Prostate gland (tissue), 2 donors: ENCODE measurements at regions not wholly inside any gene's neighbourhood (a gene's known extent, or its start where the extent isn't known, plus 50 kb on each side); places are given as distances from the start of the nearest gene placed in this dataset.

Source experiments
- DNase-seq: peaks from one replicate; pipeline ENCODE4 v3.0.0-alpha.2; 2019; ENCODE audit warnings: low spot score
- H3K27ac ChIP-seq, 2 donors: fragments of 200-600 bp; sonication (generic); 2 replicates each; pipeline ENCODE4 v1.5.1; 2017 to 2019
- H3K27me3 ChIP-seq: fragments of 200-600 bp; sonication (generic); replicated peaks from 2 replicates; pipeline ENCODE4 v1.5.1; 2019; ENCODE audit not compliant: insufficient read depth
- H3K36me3 ChIP-seq, 2 donors: fragments of 200-600 bp; sonication (generic); 1 replicate in 1 of 2; 2 replicates in 1 of 2; pipeline versions ENCODE4 v1.5.1 to v1.8.1; 2017 to 2019
- H3K4me1 ChIP-seq: fragments of 200-600 bp; sonication (generic); replicated peaks from 2 replicates; pipeline ENCODE4 v1.5.1; 2019
- H3K4me3 ChIP-seq, 2 donors: fragments of 200-600 bp; sonication (generic); 2 replicates each; pipeline ENCODE4 v1.5.1; 2017 to 2019
- H3K9me3 ChIP-seq: fragments of 200-600 bp; sonication (generic); 2 replicates; pipeline ENCODE4 v1.5.1; 2017
- POLR2A ChIP-seq: fragments of 450-650 bp; IDR thresholded peaks from one replicate; pipeline ENCODE4 v1.6.1; 2016; ENCODE audit warnings: antibody characterized with exemption, mild to moderate bottlenecking
- POLR2AphosphoS5 ChIP-seq: sonication (generic); formaldehyde crosslinking; IDR thresholded peaks from one replicate; pipeline ENCODE4 v1.6.1; 2017; ENCODE audit warnings: antibody characterized with exemption
- WGBS: methylation state at CpG from one replicate; pipeline ENCODE4 v1.1.5; 2018; 5-methylcytosine and 5-hydroxymethylcytosine counted together
- intact Hi-C: fragments of 100-400 bp; cut with DNase I; formaldehyde crosslinking; loops from one replicate; pipeline ENCODE4 v1.14.2; 2022
- TF ChIP-seq, protein P1 (sequence below), 4 experiments: fragments of 200-600 bp in 2 of 4; fragments of 450-650 bp in 2 of 4; sonication (generic) in 2 of 4; IDR thresholded peaks; 1 replicate in 3 of 4; 2 replicates in 1 of 4; pipeline ENCODE4 v1.5.1; 2016 to 2019; ENCODE audit warnings: antibody characterized with exemption in 4 of 4, mild to moderate bottlenecking in 2 of 4, moderate library complexity in 2 of 4

DNA sequence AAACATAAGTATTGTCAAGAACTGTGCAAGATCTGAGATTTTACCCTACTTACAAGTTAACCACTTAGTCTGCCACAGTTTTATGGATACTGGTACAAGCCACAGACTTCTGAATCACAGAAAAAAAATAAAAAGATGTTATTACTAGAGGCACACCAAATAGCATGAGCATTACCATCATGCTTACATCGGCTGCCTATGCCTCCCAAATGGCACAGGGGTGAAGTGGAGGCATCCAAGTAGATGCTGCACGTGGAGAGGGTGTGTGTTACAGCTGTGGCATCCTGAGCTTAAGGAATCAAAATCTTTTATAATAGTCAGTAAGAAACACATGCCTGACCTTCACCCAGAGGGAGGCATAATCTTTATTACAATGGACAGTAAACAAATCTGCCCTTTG is 207.8 kb downstream of the TFEC start:
- no peak for DNase-seq
- TF ChIP-seq POLR2A (no peak), POLR2AphosphoS5 (no peak)
- TF ChIP-seq, protein P1, sequence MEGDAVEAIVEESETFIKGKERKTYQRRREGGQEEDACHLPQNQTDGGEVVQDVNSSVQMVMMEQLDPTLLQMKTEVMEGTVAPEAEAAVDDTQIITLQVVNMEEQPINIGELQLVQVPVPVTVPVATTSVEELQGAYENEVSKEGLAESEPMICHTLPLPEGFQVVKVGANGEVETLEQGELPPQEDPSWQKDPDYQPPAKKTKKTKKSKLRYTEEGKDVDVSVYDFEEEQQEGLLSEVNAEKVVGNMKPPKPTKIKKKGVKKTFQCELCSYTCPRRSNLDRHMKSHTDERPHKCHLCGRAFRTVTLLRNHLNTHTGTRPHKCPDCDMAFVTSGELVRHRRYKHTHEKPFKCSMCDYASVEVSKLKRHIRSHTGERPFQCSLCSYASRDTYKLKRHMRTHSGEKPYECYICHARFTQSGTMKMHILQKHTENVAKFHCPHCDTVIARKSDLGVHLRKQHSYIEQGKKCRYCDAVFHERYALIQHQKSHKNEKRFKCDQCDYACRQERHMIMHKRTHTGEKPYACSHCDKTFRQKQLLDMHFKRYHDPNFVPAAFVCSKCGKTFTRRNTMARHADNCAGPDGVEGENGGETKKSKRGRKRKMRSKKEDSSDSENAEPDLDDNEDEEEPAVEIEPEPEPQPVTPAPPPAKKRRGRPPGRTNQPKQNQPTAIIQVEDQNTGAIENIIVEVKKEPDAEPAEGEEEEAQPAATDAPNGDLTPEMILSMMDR (IDR thresholded peaks at IDR 0.05) = no peak
- no peak overlapping the region for H3K27ac ChIP-seq
- H3K4me1 ChIP-seq = no peaks in the 10 kb centered on the region
- intact Hi-C loops = no loop called here
- H3K4me3 ChIP-seq = no peak overlapping the region
- no peaks in the 10 kb centered on the region for H3K27me3 ChIP-seq
- WGBS = 85% methylated on average over 2 of the region's 2 CpGs
- no peaks in the 10 kb centered on the region for H3K9me3 ChIP-seq
- no peaks in the 10 kb centered on the region for H3K36me3 ChIP-seq

- no peaks in the 10 kb centered on the region for H3K4me1 ChIP-seq
- no peaks in the 10 kb centered on the region for H3K36me3 ChIP-seq
- WGBS = 35% methylated on average over 1 of the region's 1 CpG
- no peak for DNase-seq
- intact Hi-C loops = no loop called here
- no peak for TF ChIP-seq POLR2AphosphoS5
- no peak for TF ChIP-seq POLR2A
- TF ChIP-seq, protein P1 (IDR thresholded peaks at IDR 0.05) = no peak
- H3K4me3 ChIP-seq = no peak overlapping the region
- no peak overlapping the region for H3K27ac ChIP-seq
- no peaks in the 10 kb centered on the region for H3K9me3 ChIP-seq
- H3K27me3 ChIP-seq = no peaks in the 10 kb centered on the region
These were observed 208.2 kb downstream of the TFEC start for GRCh38 chr7:115822380-115822779.

- Histone ChIP-seq H3K9me3 (no peaks in the 10 kb centered on the region), H3K4me3 (no peak overlapping the region), H3K36me3 (no peaks in the 10 kb centered on the region), H3K27ac (no peak overlapping the region), H3K27me3 (no peaks in the 10 kb centered on the region), H3K4me1 (no peaks in the 10 kb centered on the region)
- intact Hi-C loops = no loop called here
- 84% methylated on average over 4 of the region's 4 CpGs for WGBS
- no peak for DNase-seq
- TF ChIP-seq POLR2AphosphoS5 (no peak), POLR2A (no peak)
- TF ChIP-seq, protein P1 (IDR thresholded peaks at IDR 0.05) = no peak
These were observed 214.1 kb downstream of the TFEC start for GRCh38 chr7:115816318-115816974.

GRCh38 chr7:115812794-115813193 is 217.8 kb downstream of the TFEC start:
- intact Hi-C loops = no loop called here
- no peak for DNase-seq
- no peaks in the 10 kb centered on the region for H3K4me1 ChIP-seq
- H3K27ac ChIP-seq = no peak overlapping the region
- H3K36me3 ChIP-seq = no peaks in the 10 kb centered on the region
- WGBS = 57% methylated on average over 7 of the region's 7 CpGs
- TF ChIP-seq, protein P1 (IDR thresholded peaks at IDR 0.05) = no peak
- TF ChIP-seq POLR2A (no peak), POLR2AphosphoS5 (no peak)
- no peak overlapping the region for H3K4me3 ChIP-seq
- no peaks in the 10 kb centered on the region for H3K9me3 ChIP-seq
- H3K27me3 ChIP-seq = no peaks in the 10 kb centered on the region

- WGBS = 40% methylated on average over 8 of the region's 8 CpGs
- no peak overlapping the region for H3K27ac ChIP-seq
- no peaks in the 10 kb centered on the region for H3K9me3 ChIP-seq
- H3K27me3 ChIP-seq = no peaks in the 10 kb centered on the region
- DNase-seq = no peak
- H3K4me1 ChIP-seq = no peaks in the 10 kb centered on the region
- no peak overlapping the region for H3K4me3 ChIP-seq
- no peaks in the 10 kb centered on the region for H3K36me3 ChIP-seq
- intact Hi-C loops = no loop called here
- TF ChIP-seq POLR2A (no peak), POLR2AphosphoS5 (no peak)
- TF ChIP-seq, protein P1 (IDR thresholded peaks at IDR 0.05) = no peak
These were observed 225.1 kb downstream of the TFEC start for GRCh38 chr7:115805458-115805857.
